H1 (cell line): ENCODE measurements at regions not wholly inside any gene's neighbourhood (a gene's known extent, or its start where the extent isn't known, plus 50 kb on each side); places are given as distances from the start of the nearest gene placed in this dataset.

Source experiments
- CTCF ChIA-PET: fragments of 300-600 bp; sonication (Branson Sonifier 250); formaldehyde crosslinking; loops from one replicate; lab custom pipeline; 2021; ENCODE audit not compliant: partially characterized antibody; lab: Charles Lee
- POLR2A ChIA-PET: fragments of 300-600 bp; sonication (Branson Sonifier 250); formaldehyde crosslinking; loops from one replicate; lab custom pipeline; 2021; ENCODE audit warnings: inconsistent platforms; ENCODE audit not compliant: partially characterized antibody; lab: Charles Lee
- DNase-seq, 2 experiments: peaks; one replicate each; pipeline versions ENCODE4 v3.0.0 to v3.0.0-alpha.2; 2010 to 2022; ENCODE audit warnings: low spot score in 2 of 2, low read depth in 1 of 2, mixed read lengths in 1 of 2
- FAIRE-seq: peaks from 2 replicates; lab custom pipeline; 2011; peaks lifted over from hg19 to GRCh38; lab: Jason Lieb, UNC
- H2AFZ ChIP-seq: 2 replicates; pipeline ENCODE4 v1.8.1; 2012; ENCODE audit warnings: low read length, inconsistent platforms
- H2AK5ac ChIP-seq: 2 replicates; pipeline ENCODE4 v1.6.1; 2013; ENCODE audit warnings: low read depth, low read length
- H2BK120ac ChIP-seq: replicated peaks from 2 replicates; pipeline ENCODE3; 2013; ENCODE audit warnings: low read depth, low read length, inconsistent platforms
- H2BK12ac ChIP-seq: 2 replicates; pipeline ENCODE4 v1.6.1; 2013; ENCODE audit warnings: low read depth, low read length
- H2BK15ac ChIP-seq: 2 replicates; pipeline ENCODE4 v1.6.1; 2013; ENCODE audit warnings: low read length
- H2BK20ac ChIP-seq: 2 replicates; pipeline ENCODE4 v1.6.1; 2013; ENCODE audit warnings: low read length
- H2BK5ac ChIP-seq: 2 replicates; pipeline ENCODE4 v1.6.1; 2013; ENCODE audit warnings: low read depth, low read length
- H3K14ac ChIP-seq: 2 replicates; pipeline ENCODE4 v1.6.1; 2013; ENCODE audit warnings: inconsistent platforms; ENCODE audit not compliant: insufficient read length
- H3K18ac ChIP-seq: 2 replicates; pipeline ENCODE4 v1.6.1; 2013; ENCODE audit warnings: low read length; ENCODE audit errors: extremely low read depth
- H3K23ac ChIP-seq: 2 replicates; pipeline ENCODE4 v1.6.1; 2013; ENCODE audit warnings: inconsistent platforms; ENCODE audit not compliant: insufficient read length
- H3K23me2 ChIP-seq: 2 replicates; pipeline ENCODE4 v1.6.1; 2013; ENCODE audit warnings: low read depth, low read length
- H3K27ac ChIP-seq: 2 replicates; pipeline ENCODE4 v1.6.1; 2011; ENCODE audit warnings: low read depth, low read length, inconsistent platforms
- H3K27me3 ChIP-seq, 4 experiments: replicated peaks in 1 of 4; 1 replicate in 1 of 4; 2 replicates in 3 of 4; pipeline versions ENCODE4 v1.6.1 to v1.8.1; 2011 to 2013; ENCODE audit warnings: low read length in 3 of 4, mild to moderate bottlenecking in 3 of 4, inconsistent platforms in 2 of 4, mixed read lengths in 2 of 4, moderate library complexity in 1 of 4; ENCODE audit not compliant: control insufficient read depth in 3 of 4, insufficient read depth in 3 of 4; ENCODE audit errors: extremely low read depth in 1 of 4
- H3K36me3 ChIP-seq, 4 experiments: 2 replicates each; pipeline versions ENCODE4 v1.6.1 to v1.8.1; 2011 to 2013; ENCODE audit warnings: mild to moderate bottlenecking in 4 of 4, low read length in 3 of 4, moderate library complexity in 2 of 4, control low read depth in 1 of 4, inconsistent platforms in 1 of 4; ENCODE audit not compliant: insufficient read depth in 4 of 4, control insufficient read depth in 2 of 4
- H3K4ac ChIP-seq: replicated peaks from 2 replicates; pipeline ENCODE3; 2013; ENCODE audit warnings: low read length, low read depth, mixed read lengths, inconsistent platforms; ENCODE audit not compliant: insufficient read length
- H3K4me1 ChIP-seq, 4 experiments: replicated peaks in 1 of 4; 1 replicate in 1 of 4; 2 replicates in 3 of 4; pipeline versions ENCODE4 v1.6.1 to v1.8.1; 2011 to 2013; ENCODE audit warnings: low read length in 3 of 4, inconsistent platforms in 2 of 4, mixed read lengths in 1 of 4; ENCODE audit not compliant: insufficient read depth in 4 of 4, control insufficient read depth in 3 of 4
- H3K4me2 ChIP-seq, 2 experiments: 2 replicates each; pipeline versions ENCODE4 v1.6.1 to v1.8.1; 2011 to 2013; ENCODE audit warnings: low read depth in 2 of 2, low read length in 2 of 2, control low read depth in 1 of 2, inconsistent platforms in 1 of 2, mild to moderate bottlenecking in 1 of 2; ENCODE audit not compliant: insufficient read depth in 1 of 2
- H3K4me3 ChIP-seq, 4 experiments: fragments of 200-600, 300-600 bp in 1 of 4; sonication (generic), shearing (Covaris generic), sonication (Bioruptor Twin) in 1 of 4; 2 replicates each; pipeline versions ENCODE4 v1.5.1 to v1.8.1; 2011 to 2016; ENCODE audit warnings: low read length in 4 of 4, low read depth in 3 of 4, control low read depth in 2 of 4, inconsistent platforms in 2 of 4, mild to moderate bottlenecking in 2 of 4, mixed read lengths in 1 of 4, moderate library complexity in 1 of 4; ENCODE audit not compliant: insufficient read depth in 2 of 4; ENCODE audit errors: extremely low read depth in 1 of 4
- H3K56ac ChIP-seq: replicated peaks from 2 replicates; pipeline ENCODE3; 2013; ENCODE audit warnings: low read depth, mild to moderate bottlenecking, mixed read lengths, low read length, inconsistent platforms; ENCODE audit not compliant: insufficient read length
- H3K79me1 ChIP-seq: 2 replicates; pipeline ENCODE4 v1.6.1; 2013; ENCODE audit warnings: low read depth, low read length, control low read depth
- H3K79me2 ChIP-seq, 2 experiments: 2 replicates each; pipeline versions ENCODE4 v1.6.1 to v1.8.1; 2012 to 2013; ENCODE audit warnings: low read length in 2 of 2, mild to moderate bottlenecking in 2 of 2, inconsistent platforms in 1 of 2; ENCODE audit not compliant: insufficient read depth in 2 of 2, control insufficient read depth in 1 of 2
- H3K9ac ChIP-seq, 4 experiments: replicated peaks in 1 of 4; 1 replicate in 1 of 4; 2 replicates in 3 of 4; pipeline versions ENCODE4 v1.6.1 to v1.8.1; 2011 to 2013; ENCODE audit warnings: low read depth in 3 of 4, low read length in 3 of 4, control low read depth in 2 of 4, mild to moderate bottlenecking in 2 of 4, moderate library complexity in 2 of 4, inconsistent platforms in 1 of 4; ENCODE audit errors: extremely low read depth in 1 of 4
- H3K9me3 ChIP-seq, 2 experiments: 2 replicates each; pipeline versions ENCODE4 v1.6.1 to v1.8.1; 2012 to 2013; ENCODE audit warnings: mild to moderate bottlenecking in 2 of 2, moderate library complexity in 2 of 2, control low read depth in 1 of 2, inconsistent platforms in 1 of 2, low read depth in 1 of 2, low read length in 1 of 2, mixed read lengths in 1 of 2; ENCODE audit not compliant: insufficient read depth in 2 of 2
- H4K20me1 ChIP-seq, 2 experiments: replicated peaks in 1 of 2; 2 replicates each; pipeline versions ENCODE3 to v1.8.1; 2011 to 2013; ENCODE audit warnings: inconsistent platforms in 2 of 2, low read length in 2 of 2, mild to moderate bottlenecking in 1 of 2; ENCODE audit not compliant: insufficient read depth in 2 of 2, control insufficient read depth in 1 of 2
- H4K5ac ChIP-seq: 2 replicates; pipeline ENCODE4 v1.6.1; 2013; ENCODE audit warnings: low read length, low read depth, mixed read lengths, inconsistent platforms; ENCODE audit not compliant: insufficient read length
- H4K8ac ChIP-seq: 2 replicates; pipeline ENCODE4 v1.8.0; 2013; ENCODE audit warnings: mild to moderate bottlenecking, moderate library complexity, low read length, inconsistent platforms; ENCODE audit not compliant: insufficient read depth; ENCODE audit errors: extremely low read depth
- H4K91ac ChIP-seq: replicated peaks from 2 replicates; pipeline ENCODE3; 2013; ENCODE audit warnings: low read length, mixed read lengths, inconsistent platforms; ENCODE audit not compliant: insufficient read length
- EZH2 ChIP-seq: fragments of 200-600 bp; sonication (generic); IDR thresholded peaks from 2 replicates; pipeline ENCODE4 v1.7.1; 2012; ENCODE audit warnings: low read depth, mild to moderate bottlenecking, moderate library complexity, low read length, inconsistent platforms; ENCODE audit not compliant: severe bottlenecking
- FOSL1 ChIP-seq: IDR thresholded peaks from 2 replicates; pipeline ENCODE4 v1.6.1; 2011; ENCODE audit warnings: mild to moderate bottlenecking, low read depth, low read length, moderate library complexity; ENCODE audit not compliant: insufficient read depth
- NRF1 ChIP-seq: IDR thresholded peaks from 2 replicates; pipeline ENCODE4 v1.6.1; 2011; ENCODE audit warnings: mild to moderate bottlenecking, low read depth, low read length, improper control_type of control experiment
- PHF8 ChIP-seq: fragments of 200-600 bp; sonication (generic); conservative IDR thresholded peaks from 2 replicates; pipeline ENCODE4 v1.7.1; 2012; ENCODE audit warnings: low read depth, mild to moderate bottlenecking, inconsistent platforms, low read length, moderate library complexity
- RFX5 ChIP-seq: IDR thresholded peaks from 2 replicates; pipeline ENCODE4 v1.6.1; 2011; ENCODE audit warnings: low read depth, low read length, improper control_type of control experiment, borderline replicate concordance
- SIN3A ChIP-seq, 2 experiments: IDR thresholded peaks in 1 of 2; conservative IDR thresholded peaks in 1 of 2; 2 replicates each; pipeline ENCODE4 v1.6.1; 2011 to 2012; ENCODE audit warnings: low read length in 2 of 2, improper control_type of control experiment in 1 of 2, low read depth in 1 of 2, mild to moderate bottlenecking in 1 of 2
- SUZ12 ChIP-seq: fragments of 200-600 bp; sonication (generic); IDR thresholded peaks from 2 replicates; pipeline ENCODE4 v1.6.1; 2012; ENCODE audit warnings: mild to moderate bottlenecking, inconsistent platforms, low read length, moderate library complexity, mixed read lengths
- YY1 ChIP-seq: IDR thresholded peaks from 2 replicates; pipeline ENCODE4 v1.6.1; 2011; ENCODE audit warnings: low read depth, mild to moderate bottlenecking, low read length
- WGBS, 2 experiments: shearing (Covaris generic) in 1 of 2; methylation state at CpG; one replicate each; pipeline versions ENCODE4 v1.1.6 to v1.1.7; 2013 to 2015; ENCODE audit warnings: low lambda C conversion rate in 2 of 2, mixed read lengths in 2 of 2, inconsistent platforms in 1 of 2, low coverage in 1 of 2, missing lambda C conversion rate in 1 of 2; ENCODE audit not compliant: insufficient replicate concordance in 2 of 2, insufficient coverage in 1 of 2, insufficient read length in 1 of 2; ENCODE audit errors: extremely low coverage in 1 of 2, missing lambda C conversion rate in 1 of 2; 5-methylcytosine and 5-hydroxymethylcytosine counted together
- TF ChIP-seq, protein P1 (sequence below): IDR thresholded peaks from 2 replicates; pipeline ENCODE4 v1.6.1; 2012; ENCODE audit warnings: low read length, inconsistent platforms
- TF ChIP-seq, protein P2 (sequence below): IDR thresholded peaks from 2 replicates; pipeline ENCODE4 v1.6.1; 2012; ENCODE audit warnings: inconsistent platforms

DNA sequence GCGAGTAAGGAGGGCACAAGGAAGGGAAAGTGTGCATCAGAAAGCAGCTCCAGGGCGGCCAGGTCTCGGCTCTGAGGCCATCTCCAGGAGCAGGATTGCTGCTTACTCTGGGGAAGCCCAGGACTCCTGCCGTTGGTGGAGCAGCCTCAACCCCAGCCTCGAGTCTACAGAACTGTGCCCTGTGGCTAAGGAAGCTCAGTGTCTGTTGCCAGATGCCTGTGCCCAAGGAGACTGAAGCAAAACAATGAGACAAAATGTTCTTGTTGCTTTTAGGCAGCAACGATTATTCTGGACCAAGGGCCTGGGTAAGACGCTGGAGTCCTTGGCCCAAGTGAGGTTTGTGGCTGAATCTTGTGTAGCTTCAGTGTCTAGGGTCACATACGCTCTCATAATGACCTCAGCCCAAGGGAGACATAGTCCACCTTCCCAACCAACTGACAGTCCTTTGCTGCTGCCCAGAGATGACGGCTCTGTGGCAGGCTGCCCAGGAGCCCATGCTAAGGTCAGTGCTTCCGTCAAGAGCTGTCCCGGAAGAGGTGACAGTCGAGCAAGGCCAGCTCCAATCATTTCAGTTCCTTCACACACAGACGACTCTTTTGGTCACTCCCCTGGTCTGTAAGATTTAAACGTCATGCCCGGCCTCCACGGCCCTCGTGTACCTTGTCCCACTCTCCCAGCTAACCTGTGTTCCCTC is 223.8 kb downstream of the TTC32 start:
- H2BK12ac ChIP-seq, result no peak overlapping the region
- H2BK20ac ChIP-seq, result no peak overlapping the region
- H3K23ac ChIP-seq, result no peak overlapping the region
- H3K4me3 ChIP-seq, result no peak overlapping the region
- ChIA-PET POLR2A (no interaction called here), CTCF (interaction anchor here (0.8 to 2.7 kb wide), 20 partner anchors 9 to 329 kb away, joined by 3 to 24 read pairs (median 3); no protein-coding TSS in a partner anchor)
- H3K4me2 ChIP-seq, result no peak overlapping the region
- DNase-seq (no peak), FAIRE-seq (no peak)
- H3K9ac ChIP-seq, result no peak overlapping the region
- no peak overlapping the region for H3K4ac ChIP-seq
- no peaks in the 10 kb centered on the region for H3K23me2 ChIP-seq
- 77% methylated on average over 17 of the region's 17 CpGs; no CpG with 5 or more reads in 1 of the 2 experiments for WGBS, 2 experiments
- H4K8ac ChIP-seq, result no peak overlapping the region
- no peak overlapping the region for H2AK5ac ChIP-seq
- H3K36me3 ChIP-seq, result no peaks in the 10 kb centered on the region
- no peaks in the 10 kb centered on the region for H3K79me1 ChIP-seq
- H2AFZ ChIP-seq, result no peak overlapping the region
- H4K5ac ChIP-seq, result no peak overlapping the region
- no peaks in the 10 kb centered on the region for H4K20me1 ChIP-seq
- no peaks in the 10 kb centered on the region for H3K4me1 ChIP-seq
- H3K18ac ChIP-seq, result no peak overlapping the region
- no peaks in the 10 kb centered on the region for H3K9me3 ChIP-seq
- no peak overlapping the region for H2BK120ac ChIP-seq
- H3K27ac ChIP-seq, result no peak overlapping the region
- no peaks in the 10 kb centered on the region; a peak in 1 of 7 replicates for H3K27me3 ChIP-seq
- no peak overlapping the region for H2BK5ac ChIP-seq
- no peak overlapping the region for H2BK15ac ChIP-seq
- H3K79me2 ChIP-seq, result no peaks in the 10 kb centered on the region
- no peak overlapping the region for H3K14ac ChIP-seq
- no peak overlapping the region for H3K56ac ChIP-seq
- H4K91ac ChIP-seq, result no peak overlapping the region
- TF ChIP-seq RFX5 (no peak), SUZ12 (no peak), FOSL1 (no peak), YY1 (no peak), NRF1 (no peak), PHF8 (no peak), SIN3A (conservative IDR thresholded peaks at IDR 0.05 in 1 of 2, IDR thresholded peaks at IDR 0.05 in 1 of 2; ENCODE audit: low read depth in 1 of 2, low read length in 2 of 2) (no peak), EZH2 (no peak)
- TF ChIP-seq, protein P1, sequence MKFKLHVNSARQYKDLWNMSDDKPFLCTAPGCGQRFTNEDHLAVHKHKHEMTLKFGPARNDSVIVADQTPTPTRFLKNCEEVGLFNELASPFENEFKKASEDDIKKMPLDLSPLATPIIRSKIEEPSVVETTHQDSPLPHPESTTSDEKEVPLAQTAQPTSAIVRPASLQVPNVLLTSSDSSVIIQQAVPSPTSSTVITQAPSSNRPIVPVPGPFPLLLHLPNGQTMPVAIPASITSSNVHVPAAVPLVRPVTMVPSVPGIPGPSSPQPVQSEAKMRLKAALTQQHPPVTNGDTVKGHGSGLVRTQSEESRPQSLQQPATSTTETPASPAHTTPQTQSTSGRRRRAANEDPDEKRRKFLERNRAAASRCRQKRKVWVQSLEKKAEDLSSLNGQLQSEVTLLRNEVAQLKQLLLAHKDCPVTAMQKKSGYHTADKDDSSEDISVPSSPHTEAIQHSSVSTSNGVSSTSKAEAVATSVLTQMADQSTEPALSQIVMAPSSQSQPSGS, result no peak
- TF ChIP-seq, protein P2, sequence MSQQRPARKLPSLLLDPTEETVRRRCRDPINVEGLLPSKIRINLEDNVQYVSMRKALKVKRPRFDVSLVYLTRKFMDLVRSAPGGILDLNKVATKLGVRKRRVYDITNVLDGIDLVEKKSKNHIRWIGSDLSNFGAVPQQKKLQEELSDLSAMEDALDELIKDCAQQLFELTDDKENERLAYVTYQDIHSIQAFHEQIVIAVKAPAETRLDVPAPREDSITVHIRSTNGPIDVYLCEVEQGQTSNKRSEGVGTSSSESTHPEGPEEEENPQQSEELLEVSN, result no peak
